ENCODE measurements at regions not wholly inside any gene's neighbourhood (a gene's known extent, or its start where the extent isn't known, plus 50 kb on each side); places are given as distances from the start of the nearest gene placed in this dataset.

DNA sequence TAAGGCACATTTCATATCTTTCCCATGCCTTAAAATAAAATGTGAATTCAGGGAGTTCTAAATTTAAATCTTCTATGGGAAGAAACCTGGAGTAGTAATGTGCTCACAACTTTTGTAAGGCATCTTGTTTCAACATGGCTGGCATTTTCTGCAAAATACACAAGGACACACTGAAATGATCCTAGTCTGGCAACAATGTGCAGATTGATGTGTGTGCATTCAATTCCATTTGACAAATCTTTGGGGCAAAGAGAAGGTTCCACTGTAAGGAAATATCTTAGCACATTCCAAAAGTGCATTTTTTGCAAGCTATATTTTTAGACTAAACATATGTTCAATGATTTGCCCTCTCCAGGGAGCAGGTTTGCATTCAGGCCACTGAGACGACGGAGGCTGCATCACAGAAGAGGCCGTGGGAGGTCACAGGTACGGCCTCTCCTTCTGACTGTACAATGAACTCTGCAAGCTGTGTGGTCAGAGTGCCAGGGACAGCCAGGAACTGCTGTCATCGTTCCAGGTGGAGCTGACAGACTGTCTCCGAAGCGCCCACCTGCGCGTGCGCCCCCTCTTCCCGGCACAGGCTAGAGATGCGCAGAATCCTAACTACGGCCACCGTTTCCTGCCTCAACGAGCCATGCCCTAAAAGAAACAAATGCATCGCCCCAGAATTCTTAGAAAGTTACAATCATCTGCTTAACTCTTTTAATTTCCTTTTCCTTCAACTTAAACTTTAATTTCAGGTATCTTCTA is 149.2 kb upstream of the POU3F3 start:
- DNase-seq (ENCODE audit: low read depth): no peak
- no peak overlapping the region for H3K4me3 ChIP-seq (ENCODE audit: low read length)
- TF ChIP-seq, protein P1, sequence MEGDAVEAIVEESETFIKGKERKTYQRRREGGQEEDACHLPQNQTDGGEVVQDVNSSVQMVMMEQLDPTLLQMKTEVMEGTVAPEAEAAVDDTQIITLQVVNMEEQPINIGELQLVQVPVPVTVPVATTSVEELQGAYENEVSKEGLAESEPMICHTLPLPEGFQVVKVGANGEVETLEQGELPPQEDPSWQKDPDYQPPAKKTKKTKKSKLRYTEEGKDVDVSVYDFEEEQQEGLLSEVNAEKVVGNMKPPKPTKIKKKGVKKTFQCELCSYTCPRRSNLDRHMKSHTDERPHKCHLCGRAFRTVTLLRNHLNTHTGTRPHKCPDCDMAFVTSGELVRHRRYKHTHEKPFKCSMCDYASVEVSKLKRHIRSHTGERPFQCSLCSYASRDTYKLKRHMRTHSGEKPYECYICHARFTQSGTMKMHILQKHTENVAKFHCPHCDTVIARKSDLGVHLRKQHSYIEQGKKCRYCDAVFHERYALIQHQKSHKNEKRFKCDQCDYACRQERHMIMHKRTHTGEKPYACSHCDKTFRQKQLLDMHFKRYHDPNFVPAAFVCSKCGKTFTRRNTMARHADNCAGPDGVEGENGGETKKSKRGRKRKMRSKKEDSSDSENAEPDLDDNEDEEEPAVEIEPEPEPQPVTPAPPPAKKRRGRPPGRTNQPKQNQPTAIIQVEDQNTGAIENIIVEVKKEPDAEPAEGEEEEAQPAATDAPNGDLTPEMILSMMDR (conservative IDR thresholded peaks at IDR 0.05; ENCODE audit: low read depth, low read length): no peak

DNA sequence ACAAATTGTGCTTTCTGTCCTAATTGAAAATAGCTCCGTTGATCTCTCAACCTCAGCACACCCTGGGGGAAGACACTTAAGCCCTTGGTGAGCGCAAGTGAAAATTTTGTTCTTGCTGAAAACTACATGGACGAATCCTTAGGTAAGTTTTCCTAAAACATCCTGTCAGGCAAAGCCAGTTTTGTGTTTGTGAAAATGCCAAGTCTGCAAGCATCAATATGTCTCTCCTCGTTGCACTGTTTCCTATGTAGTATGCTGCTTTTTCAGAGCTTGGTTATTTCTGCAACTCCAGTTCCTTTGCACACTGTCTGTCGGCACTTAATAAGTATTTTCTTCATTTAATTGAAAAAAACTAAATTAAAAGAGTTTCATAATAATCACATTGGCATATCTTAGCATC is 146.9 kb upstream of the POU3F3 start:
- H3K4me3 ChIP-seq (ENCODE audit: low read length): no peak overlapping the region
- TF ChIP-seq, protein P1 (conservative IDR thresholded peaks at IDR 0.05; ENCODE audit: low read depth, low read length): no peak
- DNase-seq (ENCODE audit: low read depth): no peak

- DNase-seq (ENCODE audit: low read depth): no peak
- TF ChIP-seq, protein P1 (conservative IDR thresholded peaks at IDR 0.05; ENCODE audit: low read depth, low read length): no peak
Observed at GRCh38 chr2:104708967-104709366, 144.9 kb upstream of the POU3F3 start.

DNA sequence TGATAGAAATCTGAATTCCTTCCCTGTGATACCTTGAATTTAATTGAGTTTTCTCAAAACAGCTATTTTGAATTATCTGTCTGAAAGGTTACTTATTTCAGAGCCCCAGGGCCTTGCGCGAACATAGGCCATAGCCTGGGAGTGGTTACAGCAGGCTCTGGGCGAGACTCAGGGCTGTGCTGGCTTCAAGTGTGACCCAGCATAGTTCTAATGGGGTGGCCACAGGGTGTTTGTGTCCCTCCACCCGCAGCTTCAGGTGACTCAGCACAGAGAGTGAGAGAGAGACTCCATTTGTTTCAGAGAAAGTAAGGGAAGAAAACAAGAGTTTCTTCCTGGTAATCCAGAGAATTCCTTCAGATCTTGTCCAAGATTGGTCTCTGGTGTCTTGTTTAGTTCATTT is 137.9 kb upstream of the POU3F3 start:
- TF ChIP-seq, protein P1 (conservative IDR thresholded peaks at IDR 0.05; ENCODE audit: low read depth, low read length): no peak
- DNase-seq (ENCODE audit: low read depth): no peak
- no peak overlapping the region for H3K4me3 ChIP-seq (ENCODE audit: low read length)

More at GRCh38 chr2:104708967-104709366, 144.9 kb upstream of the POU3F3 start:
- H3K4me3 ChIP-seq (ENCODE audit: low read length): no peak overlapping the region

DNA sequence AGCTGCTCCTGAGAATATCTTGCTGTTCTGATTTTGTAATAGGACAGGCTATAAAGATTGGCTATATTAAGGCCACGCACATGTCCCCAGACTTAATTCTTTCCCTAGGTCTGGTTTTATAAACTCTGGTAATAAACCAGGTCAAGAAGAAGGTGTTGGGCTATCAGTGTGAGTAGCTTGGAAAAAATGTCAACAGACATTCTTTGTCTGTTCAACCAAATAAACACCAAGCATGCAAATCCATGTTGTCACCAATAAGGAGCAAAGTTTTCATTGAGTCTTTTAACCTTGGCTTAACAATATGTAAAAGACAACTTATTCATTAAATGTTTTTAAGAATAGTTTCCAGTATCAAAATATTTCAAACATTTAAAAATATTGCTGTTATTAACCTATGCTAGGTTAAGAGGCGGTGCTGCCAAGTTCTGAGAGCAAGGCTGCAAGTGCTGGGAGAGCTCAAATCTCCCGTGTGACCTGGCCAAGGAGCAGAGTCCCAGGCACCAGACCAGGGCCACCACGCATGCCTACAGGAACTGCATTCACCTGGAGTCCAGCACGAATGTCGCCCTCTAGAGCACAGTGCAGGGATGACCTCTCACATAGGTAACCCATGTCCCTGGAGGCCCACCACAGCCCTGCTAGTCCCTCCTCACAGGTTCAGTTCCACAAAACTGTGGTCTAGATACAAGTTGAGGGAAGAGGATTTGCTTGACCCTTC is 120.5 kb upstream of the POU3F3 start:
- H3K4me3 ChIP-seq (ENCODE audit: low read length): no peak overlapping the region
- TF ChIP-seq, protein P1 (conservative IDR thresholded peaks at IDR 0.05; ENCODE audit: low read depth, low read length): no peak
- no peak for DNase-seq (ENCODE audit: low read depth)

- no peak overlapping the region for H3K4me3 ChIP-seq (ENCODE audit: low read length)
- DNase-seq (ENCODE audit: low read depth): no peak
- TF ChIP-seq, protein P1 (conservative IDR thresholded peaks at IDR 0.05; ENCODE audit: low read depth, low read length): no peak
Observed at GRCh38 chr2:104734937-104735586, 118.9 kb upstream of the POU3F3 start.
